WERI-Rb-1 (cell line): ENCODE measurements at regions not wholly inside any gene's neighbourhood (a gene's known extent, or its start where the extent isn't known, plus 50 kb on each side); places are given as distances from the start of the nearest gene placed in this dataset.
"Not testable (repeated sequence)": the region's sequence is repeated elsewhere in the genome, so short reads cannot be mapped to it uniquely, and the experiment has no call there.

Experiments used
- DNase-seq: peaks from one replicate; pipeline ENCODE4 v3.0.0-alpha.2; 2020
- H3K27ac ChIP-seq: fragments of 250-450 bp; sonication (Bioruptor Pico); 2 replicates; pipeline ENCODE4 v1.5.1; 2020; ENCODE audit warnings: mild to moderate bottlenecking, moderate library complexity
- H3K27me3 ChIP-seq: fragments of 250-450 bp; sonication (Bioruptor Pico); 2 replicates; pipeline ENCODE4 v1.5.1; 2021; ENCODE audit warnings: mild to moderate bottlenecking, low read depth, moderate library complexity; ENCODE audit not compliant: insufficient read depth, severe bottlenecking
- H3K36me3 ChIP-seq: fragments of 250-450 bp; sonication (Bioruptor Pico); 2 replicates; pipeline ENCODE4 v1.5.1; 2020; ENCODE audit warnings: mild to moderate bottlenecking, moderate library complexity
- H3K4me3 ChIP-seq: 2 replicates; pipeline ENCODE4 v1.5.1; 2011; ENCODE audit warnings: low read depth, mild to moderate bottlenecking, control low read depth, low read length
- H3K9me3 ChIP-seq: fragments of 250-450 bp; sonication (Bioruptor Pico); 2 replicates; pipeline ENCODE4 v1.5.1; 2021; ENCODE audit warnings: mild to moderate bottlenecking, moderate library complexity; ENCODE audit not compliant: severe bottlenecking
- TF ChIP-seq, protein P1 (sequence below): IDR thresholded peaks from 2 replicates; pipeline ENCODE4 v1.5.1; 2011; ENCODE audit warnings: low read depth, mild to moderate bottlenecking, control low read depth, inconsistent platforms, low read length

DNA sequence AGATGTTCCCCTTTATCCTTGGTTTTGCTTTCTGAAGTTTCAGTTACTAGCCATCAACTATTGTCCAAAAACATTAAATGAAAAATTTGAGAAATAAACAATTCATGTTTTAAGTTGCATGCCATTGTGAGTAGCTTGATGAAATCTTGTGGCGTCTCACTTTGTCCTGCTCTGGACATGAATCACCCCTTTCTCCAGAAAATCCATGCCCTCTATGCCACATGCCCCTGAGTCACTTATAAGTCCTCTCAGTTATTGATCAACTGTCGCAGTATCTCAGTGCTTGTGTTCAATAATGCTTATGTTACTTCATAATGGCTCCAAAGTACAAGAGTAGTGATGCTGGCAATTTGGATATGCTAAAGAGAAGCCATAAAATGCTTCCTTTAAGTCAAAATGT is 208.0 kb upstream of the FERD3L start:
- no peak for DNase-seq
- Histone ChIP-seq H3K36me3 (no peaks in the 10 kb centered on the region), H3K27ac (no peak overlapping the region), H3K27me3 (no peaks in the 10 kb centered on the region), H3K4me3 (no peak overlapping the region), H3K9me3 (no peaks in the 10 kb centered on the region)
- TF ChIP-seq, protein P1, sequence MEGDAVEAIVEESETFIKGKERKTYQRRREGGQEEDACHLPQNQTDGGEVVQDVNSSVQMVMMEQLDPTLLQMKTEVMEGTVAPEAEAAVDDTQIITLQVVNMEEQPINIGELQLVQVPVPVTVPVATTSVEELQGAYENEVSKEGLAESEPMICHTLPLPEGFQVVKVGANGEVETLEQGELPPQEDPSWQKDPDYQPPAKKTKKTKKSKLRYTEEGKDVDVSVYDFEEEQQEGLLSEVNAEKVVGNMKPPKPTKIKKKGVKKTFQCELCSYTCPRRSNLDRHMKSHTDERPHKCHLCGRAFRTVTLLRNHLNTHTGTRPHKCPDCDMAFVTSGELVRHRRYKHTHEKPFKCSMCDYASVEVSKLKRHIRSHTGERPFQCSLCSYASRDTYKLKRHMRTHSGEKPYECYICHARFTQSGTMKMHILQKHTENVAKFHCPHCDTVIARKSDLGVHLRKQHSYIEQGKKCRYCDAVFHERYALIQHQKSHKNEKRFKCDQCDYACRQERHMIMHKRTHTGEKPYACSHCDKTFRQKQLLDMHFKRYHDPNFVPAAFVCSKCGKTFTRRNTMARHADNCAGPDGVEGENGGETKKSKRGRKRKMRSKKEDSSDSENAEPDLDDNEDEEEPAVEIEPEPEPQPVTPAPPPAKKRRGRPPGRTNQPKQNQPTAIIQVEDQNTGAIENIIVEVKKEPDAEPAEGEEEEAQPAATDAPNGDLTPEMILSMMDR, result no peak

DNA sequence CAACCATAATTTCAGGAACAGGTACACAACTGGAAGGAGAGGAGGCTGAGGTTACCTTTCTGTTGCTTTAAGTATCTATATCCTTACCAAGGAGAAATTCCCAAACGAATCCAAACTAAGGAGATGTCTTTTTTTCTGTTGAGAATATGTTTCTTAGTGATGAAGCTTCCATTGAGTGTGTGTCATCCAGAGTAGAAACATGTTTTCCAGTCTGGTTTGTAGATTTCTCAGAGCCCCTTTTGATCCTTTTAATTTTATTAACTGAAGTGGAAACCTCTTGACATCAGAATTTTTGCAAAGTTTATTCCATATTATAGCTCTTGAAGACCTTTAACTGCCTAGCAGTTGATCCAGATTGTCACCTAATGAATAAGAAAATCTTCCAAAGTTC is 207.1 kb upstream of the FERD3L start:
- TF ChIP-seq, protein P1, result no peak
- no peaks in the 10 kb centered on the region for H3K27me3 ChIP-seq
- no peak for DNase-seq
- no peaks in the 10 kb centered on the region for H3K36me3 ChIP-seq
- no peak overlapping the region for H3K4me3 ChIP-seq
- no peak overlapping the region for H3K27ac ChIP-seq
- no peaks in the 10 kb centered on the region for H3K9me3 ChIP-seq

DNA sequence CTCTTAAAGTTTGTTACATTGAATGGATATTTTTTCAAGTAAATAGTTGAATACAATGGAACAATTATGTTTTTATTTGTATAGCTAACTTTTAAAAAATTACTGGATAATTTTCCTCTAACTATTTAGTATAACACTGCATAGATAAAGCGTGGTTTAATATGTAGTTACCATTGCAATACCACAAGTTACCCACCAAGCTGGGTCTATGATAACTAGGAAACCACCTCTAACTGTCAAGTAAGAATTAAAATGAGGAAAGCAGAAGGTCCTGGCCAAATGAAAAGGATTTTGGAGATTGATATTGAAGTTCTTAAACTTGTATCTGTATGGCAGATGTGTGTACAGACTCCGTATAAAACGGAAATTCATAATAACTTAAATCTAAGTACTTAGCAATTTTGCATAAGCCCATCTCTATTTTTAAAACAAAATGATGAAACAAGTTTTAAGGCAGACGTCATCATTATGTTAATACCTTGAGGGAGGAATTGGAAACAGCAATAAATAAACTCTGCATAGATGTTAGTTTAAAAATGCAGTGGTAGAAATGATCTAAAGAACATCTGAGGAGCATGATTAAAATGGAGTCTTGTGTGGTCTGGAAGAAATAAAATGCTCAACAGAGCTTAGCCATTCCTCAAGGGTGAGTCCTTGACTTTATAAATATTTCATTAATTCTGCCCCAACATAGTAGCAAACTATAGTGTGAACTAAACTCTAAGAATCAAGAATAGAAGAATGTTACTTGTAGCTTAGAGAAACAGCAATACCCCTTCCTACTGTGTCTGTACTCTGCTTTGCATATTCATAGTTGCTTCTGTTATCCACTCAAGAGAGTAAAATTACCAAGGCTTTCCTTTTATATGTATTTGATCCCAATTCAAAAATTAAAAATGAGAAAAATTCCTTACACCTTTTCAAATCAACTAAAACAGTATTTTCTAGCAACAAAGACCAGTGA is 206.4 kb upstream of the FERD3L start:
- no peak for DNase-seq
- Histone ChIP-seq H3K27ac (no peak overlapping the region), H3K27me3 (no peaks in the 10 kb centered on the region), H3K4me3 (no peak overlapping the region), H3K36me3 (no peaks in the 10 kb centered on the region), H3K9me3 (no peaks in the 10 kb centered on the region)
- TF ChIP-seq, protein P1, result no peak

DNA sequence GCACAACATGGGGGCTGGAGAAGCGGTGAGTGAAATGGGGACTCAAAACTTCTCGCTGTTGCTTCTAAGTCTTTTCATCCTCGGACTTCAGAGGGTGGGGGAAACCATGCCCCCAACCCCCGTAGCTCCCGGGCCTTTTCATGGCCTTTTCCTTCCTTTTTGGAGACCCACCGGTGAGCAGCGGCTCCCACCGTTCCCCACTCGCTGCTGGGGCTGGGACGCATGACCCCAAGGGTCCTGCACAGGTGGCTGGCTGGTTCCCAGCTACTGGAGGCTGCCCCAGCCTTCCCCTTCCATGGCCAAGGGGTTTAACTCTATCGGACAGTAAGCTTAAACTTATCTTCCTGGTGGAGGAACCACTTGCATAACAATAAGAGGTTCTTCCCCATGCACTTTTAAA is 194.3 kb upstream of the FERD3L start:
- Histone ChIP-seq H3K4me3 (no peak overlapping the region), H3K27ac (no peak overlapping the region), H3K36me3 (no peaks in the 10 kb centered on the region), H3K9me3 (no peaks in the 10 kb centered on the region), H3K27me3 (no peaks in the 10 kb centered on the region)
- TF ChIP-seq, protein P1, result no peak
- no peak for DNase-seq

DNA sequence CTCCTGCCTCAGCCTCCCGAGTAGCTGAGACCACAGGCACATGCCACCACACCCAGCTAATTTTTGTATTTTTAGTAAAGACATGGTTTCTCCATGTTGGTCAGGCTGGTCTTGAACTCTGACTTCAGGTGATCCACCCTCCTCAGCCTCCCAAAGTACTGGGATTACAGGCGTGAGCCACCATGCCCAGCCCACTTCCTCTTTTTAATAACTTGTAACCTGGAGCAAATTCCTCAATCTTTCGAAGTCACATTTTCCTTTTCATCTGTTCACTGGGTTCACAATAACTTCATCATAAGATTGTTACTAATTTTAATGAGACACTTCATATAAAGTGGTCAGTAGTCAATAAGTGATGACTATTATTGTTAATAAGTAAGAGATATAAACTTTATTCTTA is 193.3 kb upstream of the FERD3L start:
- DNase-seq, H3K36me3 ChIP-seq, H3K4me3 ChIP-seq, H3K27me3 ChIP-seq, H3K9me3 ChIP-seq, H3K27ac ChIP-seq: not testable (repeated sequence)

DNA sequence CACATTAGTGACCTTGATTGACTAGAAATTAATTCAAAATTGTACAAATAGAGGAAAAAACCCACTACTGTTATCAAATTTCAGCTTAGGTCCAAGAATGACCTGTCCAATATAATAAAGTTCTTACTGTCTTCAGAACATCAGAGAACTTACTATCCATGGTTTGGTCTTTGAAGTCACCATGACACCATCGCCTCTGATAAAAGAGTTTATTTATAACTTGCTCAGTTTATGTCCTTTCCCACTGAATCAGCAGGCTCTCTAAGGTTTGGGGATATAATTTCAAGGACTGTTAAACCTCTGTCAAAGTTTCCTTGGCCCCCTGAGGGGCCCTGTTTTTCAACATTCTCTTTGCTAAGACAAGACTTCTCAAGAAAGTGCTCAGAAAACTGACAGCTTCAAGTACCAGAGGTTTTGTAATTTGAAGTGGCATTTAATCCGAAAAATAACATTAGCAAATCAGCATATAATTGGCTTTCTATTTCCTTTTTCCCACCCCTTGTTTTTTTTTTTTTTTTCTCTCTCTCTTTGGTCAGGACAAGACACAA is 191.7 kb upstream of the FERD3L start:
- Histone ChIP-seq H3K4me3 (no peak overlapping the region), H3K36me3 (no peaks in the 10 kb centered on the region), H3K27me3 (no peaks in the 10 kb centered on the region), H3K9me3 (no peaks in the 10 kb centered on the region), H3K27ac (no peak overlapping the region)
- no peak for DNase-seq
- TF ChIP-seq, protein P1, result no peak
